ENCODE measurements at regions not wholly inside any gene's neighbourhood (a gene's known extent, or its start where the extent isn't known, plus 50 kb on each side); places are given as distances from the start of the nearest gene placed in this dataset.

- TF ChIP-seq CTCF (IDR thresholded peaks at IDR 0.05): no peak
- Mint-ChIP-seq H3K4me1 (ENCODE audit: low read depth) (no peaks in the 10 kb centered on the region), H3K9me3 (no peaks in the 10 kb centered on the region), H3K36me3 (ENCODE audit: low read depth) (no peaks in the 10 kb centered on the region), H3K27ac (no peak overlapping the region), H3K27me3 (no peaks in the 10 kb centered on the region), H3K4me3 (no peak overlapping the region)
- intact Hi-C loops (cut with micrococcal nuclease): no loop called here
- DNase-seq (no peak), ATAC-seq (no peak)
- ChIA-PET CTCF (no interaction called here), POLR2A (no interaction called here)
Measured at GRCh38 chr7:46133751-46134150, 212.7 kb upstream of the IGFBP3 start.

- no peaks in the 10 kb centered on the region for H3K27me3 Mint-ChIP-seq
- H3K27ac Mint-ChIP-seq: no peak overlapping the region
- ChIA-PET POLR2A (no interaction called here), CTCF (no interaction called here)
- no peaks in the 10 kb centered on the region for H3K9me3 Mint-ChIP-seq
- no peak for TF ChIP-seq CTCF (IDR thresholded peaks at IDR 0.05)
- no peaks in the 10 kb centered on the region for H3K36me3 Mint-ChIP-seq (ENCODE audit: low read depth)
- no peak for ATAC-seq
- DNase-seq: no peak
- no peak overlapping the region for H3K4me3 Mint-ChIP-seq
- no peaks in the 10 kb centered on the region for H3K4me1 Mint-ChIP-seq (ENCODE audit: low read depth)
- intact Hi-C loops (cut with micrococcal nuclease): no loop called here
Measured at GRCh38 chr7:46133072-46133471, 212.0 kb upstream of the IGFBP3 start.

- TF ChIP-seq CTCF (IDR thresholded peaks at IDR 0.05): no peak
- H3K4me3 Mint-ChIP-seq: no peak overlapping the region
- H3K4me1 Mint-ChIP-seq (ENCODE audit: low read depth): no peaks in the 10 kb centered on the region
- ChIA-PET CTCF (no interaction called here), POLR2A (no interaction called here)
- no peak for DNase-seq
- intact Hi-C loops (cut with micrococcal nuclease): no loop called here
- H3K27ac Mint-ChIP-seq: no peak overlapping the region
- no peak for ATAC-seq
- no peaks in the 10 kb centered on the region for H3K36me3 Mint-ChIP-seq (ENCODE audit: low read depth)
- no peaks in the 10 kb centered on the region for H3K27me3 Mint-ChIP-seq
- no peaks in the 10 kb centered on the region for H3K9me3 Mint-ChIP-seq
Measured at GRCh38 chr7:46131916-46132795, 211.1 kb upstream of the IGFBP3 start.

GRCh38 chr7:46129831-46130230, 208.8 kb upstream of the IGFBP3 start:
- POLR2A ChIA-PET: no interaction called here
- Mint-ChIP-seq H3K4me1 (ENCODE audit: low read depth) (no peaks in the 10 kb centered on the region), H3K27me3 (no peaks in the 10 kb centered on the region), H3K4me3 (no peak overlapping the region), H3K27ac (no peak overlapping the region), H3K9me3 (no peaks in the 10 kb centered on the region), H3K36me3 (ENCODE audit: low read depth) (no peaks in the 10 kb centered on the region)
- CTCF ChIA-PET: no interaction called here
- ATAC-seq (no peak), DNase-seq (no peak)
- intact Hi-C loops (cut with micrococcal nuclease): no loop called here
- no peak for TF ChIP-seq CTCF (IDR thresholded peaks at IDR 0.05)

- no peak overlapping the region for H3K27ac Mint-ChIP-seq
- no peak for DNase-seq
- no peaks in the 10 kb centered on the region for H3K36me3 Mint-ChIP-seq (ENCODE audit: low read depth)
- no peaks in the 10 kb centered on the region for H3K4me1 Mint-ChIP-seq (ENCODE audit: low read depth)
- ChIA-PET CTCF (no interaction called here), POLR2A (interaction anchor here (0.6 kb wide), 1 partner anchor 738 kb away, joined by 3 read pairs; no protein-coding TSS in a partner anchor)
- intact Hi-C loops (cut with micrococcal nuclease): no loop called here
- ATAC-seq: no peak
- no peaks in the 10 kb centered on the region for H3K9me3 Mint-ChIP-seq
- H3K4me3 Mint-ChIP-seq: no peak overlapping the region
- no peak for TF ChIP-seq CTCF (IDR thresholded peaks at IDR 0.05)
- H3K27me3 Mint-ChIP-seq: no peaks in the 10 kb centered on the region
Measured at GRCh38 chr7:46127814-46128213, 206.7 kb upstream of the IGFBP3 start.
